ENCODE measurements at regions not wholly inside any gene's neighbourhood (a gene's known extent, or its start where the extent isn't known, plus 50 kb on each side); places are given as distances from the start of the nearest gene placed in this dataset.
"Not testable (repeated sequence)": the region's sequence is repeated elsewhere in the genome, so short reads cannot be mapped to it uniquely, and the experiment has no call there.

DNA sequence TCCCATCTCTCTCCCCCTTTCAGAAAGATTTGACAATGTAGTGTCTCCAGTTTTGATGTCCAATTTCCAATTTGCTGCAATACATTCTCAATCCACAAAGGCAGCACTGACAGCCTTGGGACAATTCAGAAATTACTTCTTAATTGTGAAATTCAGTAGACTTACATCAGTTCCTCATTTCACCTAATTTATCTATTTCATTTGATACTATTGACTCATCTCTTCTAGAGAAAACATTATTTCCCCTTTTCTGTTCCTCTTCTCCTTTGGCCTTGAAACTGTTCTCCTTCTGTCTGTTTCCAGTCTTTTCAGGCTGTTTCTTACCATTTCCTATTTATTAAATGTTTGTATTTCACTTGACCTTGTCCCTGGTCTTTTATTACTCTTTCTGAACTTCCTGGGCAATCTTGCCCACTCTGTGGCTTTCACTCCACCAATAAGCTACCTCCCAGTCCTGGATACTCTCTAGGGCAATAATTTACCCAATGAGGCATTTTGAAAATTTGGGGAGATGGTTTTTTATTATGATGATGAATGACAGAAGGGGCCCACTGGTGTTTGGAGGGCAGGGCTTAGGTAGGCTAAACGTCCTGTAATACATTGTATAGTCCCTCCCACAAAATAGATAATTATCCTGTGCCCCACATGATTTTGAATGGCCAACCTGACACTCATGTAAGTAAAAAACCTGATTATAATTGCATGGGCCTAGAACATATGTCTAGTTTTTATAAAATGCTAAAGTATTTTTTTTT is 498.0 kb upstream of the BOD1L1 start:
- DNase-seq = no peak

- DNase-seq = no peak
These were observed 503.0 kb upstream of the BOD1L1 start for GRCh38 chr4:14130551-14130950.

- DNase-seq = no peak
These were observed 503.8 kb upstream of the BOD1L1 start for GRCh38 chr4:14131335-14131734.

- no peak for DNase-seq
These were observed 504.8 kb upstream of the BOD1L1 start for GRCh38 chr4:14132301-14132700.

GRCh38 chr4:14138106-14138505 is 510.6 kb upstream of the BOD1L1 start:
- no peak for DNase-seq

DNA sequence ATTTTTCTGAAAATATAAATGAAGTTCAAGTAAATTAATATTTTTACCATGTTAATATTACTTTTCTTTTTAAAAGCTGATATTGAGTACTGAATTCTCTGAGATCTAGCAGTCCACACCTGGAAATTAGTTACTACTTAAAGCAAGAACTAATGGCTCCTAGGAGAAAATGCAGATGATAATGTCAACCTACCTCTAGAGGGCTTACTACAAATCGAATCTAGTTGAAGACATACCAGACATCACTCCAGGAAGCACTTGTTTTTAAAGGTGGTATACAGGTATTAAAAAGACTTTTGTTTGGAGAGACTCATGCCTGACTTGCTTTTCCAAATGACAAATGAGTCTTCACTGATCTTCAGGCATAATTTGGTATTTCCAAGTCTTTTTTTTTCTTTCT is 516.4 kb upstream of the BOD1L1 start:
- DNase-seq = no peak

- DNase-seq = no peak
These were observed 521.9 kb upstream of the BOD1L1 start for GRCh38 chr4:14149176-14150053.

GRCh38 chr4:14151101-14151500 is 523.6 kb upstream of the BOD1L1 start:
- no peak for DNase-seq

DNA sequence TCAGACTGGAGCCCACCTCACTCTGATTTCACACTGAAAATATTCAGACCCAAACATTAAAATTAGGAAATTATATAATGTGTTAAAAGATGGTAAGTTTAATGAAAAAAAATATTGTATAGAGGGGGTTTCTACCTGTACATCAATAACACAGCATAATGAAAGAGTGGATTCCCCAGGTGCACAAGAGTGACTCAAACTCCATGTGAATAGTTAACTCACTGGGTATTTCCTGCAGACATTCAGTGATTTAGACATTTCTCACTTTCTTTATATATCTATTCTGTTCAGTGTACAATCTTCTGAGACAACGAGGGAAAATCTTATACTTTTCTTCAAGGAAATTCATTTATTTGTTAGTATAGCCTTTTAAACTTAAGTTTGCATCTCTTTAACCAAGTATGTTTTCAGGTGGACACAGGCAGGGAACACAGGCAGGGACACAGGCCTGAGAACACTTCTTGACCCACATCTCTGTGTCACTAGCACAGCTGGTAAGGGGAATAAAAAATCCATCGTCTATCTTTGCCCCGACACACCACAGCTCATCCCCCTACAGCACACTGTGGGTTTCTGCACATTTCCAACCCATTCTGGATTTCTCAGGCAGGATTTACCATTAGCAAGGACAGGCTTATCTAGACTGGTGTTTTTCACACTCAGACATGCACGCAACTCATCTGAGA is 525.5 kb upstream of the BOD1L1 start:
- DNase-seq = no peak

- DNase-seq = no peak
These were observed 528.3 kb upstream of the BOD1L1 start for GRCh38 chr4:14155803-14156202.

- no peak for DNase-seq
These were observed 529.7 kb upstream of the BOD1L1 start for GRCh38 chr4:14157262-14157661.

DNA sequence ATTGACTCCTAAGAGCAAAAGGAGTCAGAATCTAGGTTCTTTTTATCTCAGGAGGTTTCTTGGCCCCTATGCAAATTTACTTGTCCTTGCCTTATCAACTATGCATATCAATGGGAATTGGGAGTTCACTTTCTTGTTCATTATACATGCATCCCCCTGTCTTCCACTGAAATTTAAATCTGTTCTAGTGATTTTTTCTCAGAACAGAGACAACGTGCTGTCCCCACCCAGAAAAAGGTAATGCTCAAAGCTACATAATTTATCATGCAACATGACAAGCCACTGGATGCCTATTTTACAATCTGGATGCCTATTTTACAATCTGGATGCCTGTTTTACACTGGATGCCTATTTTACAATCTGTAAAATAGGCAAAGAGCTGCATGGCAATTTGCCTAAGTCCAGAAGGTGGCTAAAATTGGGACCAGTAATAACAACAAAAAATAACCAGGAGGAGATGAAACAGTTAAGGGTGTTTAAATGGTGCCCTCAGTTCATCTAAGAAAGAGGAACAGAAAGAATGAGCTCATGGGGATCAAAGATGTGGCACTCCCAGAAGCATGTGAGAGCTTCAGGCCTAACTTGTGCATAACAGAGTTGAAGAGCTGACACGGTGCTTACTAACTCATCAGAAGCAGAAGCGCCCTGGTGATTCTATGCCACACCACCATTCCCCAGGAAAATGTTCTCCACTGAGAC is 537.8 kb upstream of the BOD1L1 start:
- DNase-seq = no peak

- no peak for DNase-seq
These were observed 540.5 kb upstream of the BOD1L1 start for GRCh38 chr4:14167876-14168510.

GRCh38 chr4:14168919-14169318 is 541.4 kb upstream of the BOD1L1 start:
- no peak for DNase-seq

- no peak for DNase-seq
These were observed 541.9 kb upstream of the BOD1L1 start for GRCh38 chr4:14169460-14169859.

GRCh38 chr4:14169940-14170339 is 542.4 kb upstream of the BOD1L1 start:
- not testable (repeated sequence) for DNase-seq

GRCh38 chr4:14176613-14177012 is 549.1 kb upstream of the BOD1L1 start:
- DNase-seq = no peak

GRCh38 chr4:14177987-14178386 is 550.5 kb upstream of the BOD1L1 start:
- DNase-seq = no peak

- DNase-seq = no peak
These were observed 550.9 kb upstream of the BOD1L1 start for GRCh38 chr4:14178421-14178820.

DNA sequence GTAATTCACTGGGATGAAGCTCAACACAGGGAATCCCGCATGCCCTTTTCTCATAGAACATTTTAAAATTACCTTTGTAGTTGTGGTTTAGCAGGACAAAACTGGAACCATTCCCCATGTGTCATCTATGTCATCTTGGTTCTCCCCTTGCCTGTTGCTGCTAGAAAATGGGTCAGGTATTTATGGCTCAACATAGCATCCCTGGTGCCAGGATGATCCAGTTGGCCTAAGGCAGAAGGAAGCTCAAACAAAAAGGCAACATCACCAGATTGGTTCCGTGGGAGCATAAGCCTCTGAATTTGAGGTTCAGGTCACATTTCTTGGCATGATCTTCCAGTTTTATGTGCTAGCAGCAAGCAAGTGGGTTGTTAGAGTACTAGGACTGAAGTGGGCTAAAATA is 552.6 kb upstream of the BOD1L1 start:
- no peak for DNase-seq

DNA sequence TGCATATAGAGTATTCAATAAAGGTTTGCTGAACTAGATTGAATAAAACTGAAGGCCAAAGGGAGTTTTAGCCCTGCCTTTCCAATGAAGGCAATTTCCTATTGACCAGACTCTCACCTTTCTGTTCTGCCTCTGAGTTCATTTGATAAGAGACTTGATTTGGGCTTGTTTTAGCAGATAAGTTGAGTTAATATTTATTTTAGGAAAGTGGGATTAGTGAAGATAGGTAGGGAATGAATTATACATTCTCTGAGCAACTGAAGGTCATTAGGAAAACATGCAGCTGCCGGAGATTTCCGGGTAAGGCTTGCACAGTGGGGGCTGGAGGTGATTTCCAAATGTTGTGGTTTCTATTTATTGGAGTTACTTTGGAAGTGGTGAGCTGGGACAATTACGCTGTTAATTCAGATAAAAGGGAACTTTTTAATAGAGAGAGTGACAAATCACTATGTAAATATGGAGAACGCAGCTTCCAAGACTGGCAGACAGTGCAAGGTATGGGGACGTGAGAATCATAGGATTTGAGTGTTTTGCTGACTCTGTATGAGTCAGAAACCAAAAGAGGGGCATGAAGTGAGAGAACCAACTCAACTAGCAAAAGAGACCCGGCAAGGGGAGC is 553.6 kb upstream of the BOD1L1 start:
- no peak for DNase-seq

DNA sequence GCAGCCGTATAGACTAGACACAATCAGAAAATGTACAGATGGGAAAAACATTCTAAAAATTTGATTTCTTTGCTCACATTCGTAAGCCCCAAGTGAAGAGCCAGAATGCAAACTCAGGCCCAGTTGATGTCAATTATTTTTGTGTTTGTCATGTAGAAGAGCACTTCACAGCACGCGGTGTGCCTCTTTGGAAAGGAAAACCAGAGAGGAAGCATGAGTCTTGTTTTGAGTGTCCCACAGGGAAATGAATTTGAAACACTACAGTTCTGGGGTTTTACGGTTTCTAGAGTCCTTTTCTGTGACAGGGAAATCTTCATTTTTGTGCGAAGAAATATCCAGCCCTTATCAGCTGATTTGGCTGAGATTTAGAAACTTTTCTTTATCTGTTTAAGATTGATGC is 554.6 kb upstream of the BOD1L1 start:
- no peak for DNase-seq

All from activated gamma-delta T cell (primary cell).